CD4-positive, alpha-beta T cell treated with Interleukin-4 for 4 hours (primary cell): ENCODE measurements at regions not wholly inside any gene's neighbourhood (a gene's known extent, or its start where the extent isn't known, plus 50 kb on each side); places are given as distances from the start of the nearest gene placed in this dataset.
"Not testable (repeated sequence)": the region's sequence is repeated elsewhere in the genome, so short reads cannot be mapped to it uniquely, and the experiment has no call there.

Source experiments
- DNase-seq: peaks from one replicate; pipeline ENCODE4 v3.0.0-alpha.2; 2020

- DNase-seq = no peak
These were observed 443.1 kb upstream of the FMR1 start for GRCh38 chrX:147468600-147468999.

GRCh38 chrX:147476008-147476407 lies 435.7 kb upstream of the FMR1 start:
- no peak for DNase-seq

GRCh38 chrX:147478899-147479298 lies 432.8 kb upstream of the FMR1 start:
- DNase-seq = no peak

- DNase-seq = no peak
These were observed 426.5 kb upstream of the FMR1 start for GRCh38 chrX:147485207-147485606.

- DNase-seq = no peak
These were observed 417.4 kb upstream of the FMR1 start for GRCh38 chrX:147494365-147494764.

- no peak for DNase-seq
These were observed 412.9 kb upstream of the FMR1 start for GRCh38 chrX:147498796-147499195.

- no peak for DNase-seq
These were observed 388.7 kb upstream of the FMR1 start for GRCh38 chrX:147522981-147523380.

- DNase-seq = no peak
These were observed 378.3 kb upstream of the FMR1 start for GRCh38 chrX:147533426-147533825.

- DNase-seq = no peak
These were observed 374.5 kb upstream of the FMR1 start for GRCh38 chrX:147537172-147537571.

GRCh38 chrX:147548023-147548422 lies 363.7 kb upstream of the FMR1 start:
- not testable (repeated sequence) for DNase-seq

- DNase-seq = no peak
These were observed 361.5 kb upstream of the FMR1 start for GRCh38 chrX:147550217-147550616.

GRCh38 chrX:147559191-147559590 lies 352.5 kb upstream of the FMR1 start:
- no peak for DNase-seq

- no peak for DNase-seq
These were observed 346.5 kb upstream of the FMR1 start for GRCh38 chrX:147565237-147565636.

GRCh38 chrX:147570483-147570882 lies 341.2 kb upstream of the FMR1 start:
- no peak for DNase-seq

GRCh38 chrX:147573266-147573665 lies 338.5 kb upstream of the FMR1 start:
- DNase-seq = no peak

GRCh38 chrX:147602176-147602696 lies 309.5 kb upstream of the FMR1 start:
- DNase-seq = peak; percentile 0

- DNase-seq = no peak
These were observed 285.1 kb upstream of the FMR1 start for GRCh38 chrX:147626605-147627004.

GRCh38 chrX:147635186-147635585 lies 276.5 kb upstream of the FMR1 start:
- no peak for DNase-seq

GRCh38 chrX:147637190-147637589 lies 274.5 kb upstream of the FMR1 start:
- no peak for DNase-seq

- no peak for DNase-seq
These were observed 264.6 kb upstream of the FMR1 start for GRCh38 chrX:147646949-147647723.

GRCh38 chrX:147675819-147676218 lies 235.9 kb upstream of the FMR1 start:
- no peak for DNase-seq

GRCh38 chrX:147679356-147680005 lies 232.2 kb upstream of the FMR1 start:
- no peak for DNase-seq

- no peak for DNase-seq
These were observed 231.5 kb upstream of the FMR1 start for GRCh38 chrX:147680251-147680650.

- DNase-seq = no peak
These were observed 218.2 kb upstream of the FMR1 start for GRCh38 chrX:147693511-147693910.
